ENCODE measurements at regions not wholly inside any gene's neighbourhood (a gene's known extent, or its start where the extent isn't known, plus 50 kb on each side); places are given as distances from the start of the nearest gene placed in this dataset.

GRCh38 chr5:38093855-38094254 lies 164.5 kb upstream of the EGFLAM start:
- DNase-seq (ENCODE audit: low spot score), result no peak
- Histone ChIP-seq H3K27ac (no peak overlapping the region), H3K9me3 (no peaks in the 10 kb centered on the region), H3K36me3 (no peaks in the 10 kb centered on the region), H3K4me3 (no peak overlapping the region), H3K4me1 (no peaks in the 10 kb centered on the region), H3K27me3 (no peaks in the 10 kb centered on the region)
- TF ChIP-seq CTCF (IDR thresholded peaks at IDR 0.05), result no peak

GRCh38 chr5:38086777-38087176 lies 171.6 kb upstream of the EGFLAM start:
- H3K27me3 ChIP-seq, result no peaks in the 10 kb centered on the region
- H3K4me1 ChIP-seq, result no peaks in the 10 kb centered on the region
- H3K9me3 ChIP-seq, result no peaks in the 10 kb centered on the region
- no peak overlapping the region for H3K4me3 ChIP-seq
- DNase-seq (ENCODE audit: low spot score), result no peak
- H3K36me3 ChIP-seq, result no peaks in the 10 kb centered on the region
- no peak for TF ChIP-seq CTCF (IDR thresholded peaks at IDR 0.05)
- H3K27ac ChIP-seq, result no peak overlapping the region

GRCh38 chr5:38079620-38080402 lies 178.5 kb upstream of the EGFLAM start:
- TF ChIP-seq CTCF (IDR thresholded peaks at IDR 0.05), result no peak
- H3K27ac ChIP-seq, result no peak overlapping the region
- DNase-seq (ENCODE audit: low spot score), result no peak

GRCh38 chr5:38078161-38078560 lies 180.2 kb upstream of the EGFLAM start:
- Histone ChIP-seq H3K4me1 (no peaks in the 10 kb centered on the region), H3K9me3 (no peaks in the 10 kb centered on the region), H3K27me3 (no peaks in the 10 kb centered on the region), H3K36me3 (no peaks in the 10 kb centered on the region), H3K4me3 (no peak overlapping the region), H3K27ac (no peak overlapping the region)
- no peak for DNase-seq (ENCODE audit: low spot score)
- no peak for TF ChIP-seq CTCF (IDR thresholded peaks at IDR 0.05)

More at GRCh38 chr5:38079620-38080402, 178.5 kb upstream of the EGFLAM start:
- Histone ChIP-seq H3K27me3 (no peaks in the 10 kb centered on the region), H3K4me1 (no peaks in the 10 kb centered on the region), H3K36me3 (no peaks in the 10 kb centered on the region), H3K9me3 (no peaks in the 10 kb centered on the region), H3K4me3 (no peak overlapping the region)

- H3K4me1 ChIP-seq, result no peaks in the 10 kb centered on the region
- no peaks in the 10 kb centered on the region for H3K27me3 ChIP-seq
- H3K36me3 ChIP-seq, result no peaks in the 10 kb centered on the region
- no peak overlapping the region for H3K4me3 ChIP-seq
- H3K9me3 ChIP-seq, result no peaks in the 10 kb centered on the region
- H3K27ac ChIP-seq, result no peak overlapping the region
- no peak for DNase-seq (ENCODE audit: low spot score)
- no peak for TF ChIP-seq CTCF (IDR thresholded peaks at IDR 0.05)
Measured at GRCh38 chr5:38077652-38078051, 180.7 kb upstream of the EGFLAM start.

Measured in right atrium auricular region (tissue), 2 donors.